Ishikawa (cell line): ENCODE measurements at regions not wholly inside any gene's neighbourhood (a gene's known extent, or its start where the extent isn't known, plus 50 kb on each side); places are given as distances from the start of the nearest gene placed in this dataset.

Experiments
- EP300 ChIP-seq: IDR thresholded peaks from 2 replicates; pipeline ENCODE4 v1.6.1; 2012; ENCODE audit warnings: borderline replicate concordance
- TCF12 ChIP-seq: IDR thresholded peaks from 2 replicates; pipeline ENCODE4 v1.6.1; 2012; ENCODE audit warnings: low read depth
- TEAD4 ChIP-seq: IDR thresholded peaks from 2 replicates; pipeline ENCODE4 v1.6.1; 2012
- YY1 ChIP-seq: IDR thresholded peaks from 2 replicates; pipeline ENCODE4 v1.6.1; 2012; ENCODE audit warnings: low read depth
- TF ChIP-seq, protein P1 (sequence below): IDR thresholded peaks from 2 replicates; pipeline ENCODE4 v1.6.1; 2012
- TF ChIP-seq, protein P2 (sequence below): IDR thresholded peaks from 2 replicates; pipeline ENCODE4 v1.6.1; 2012; ENCODE audit warnings: low read depth, mild to moderate bottlenecking

DNA sequence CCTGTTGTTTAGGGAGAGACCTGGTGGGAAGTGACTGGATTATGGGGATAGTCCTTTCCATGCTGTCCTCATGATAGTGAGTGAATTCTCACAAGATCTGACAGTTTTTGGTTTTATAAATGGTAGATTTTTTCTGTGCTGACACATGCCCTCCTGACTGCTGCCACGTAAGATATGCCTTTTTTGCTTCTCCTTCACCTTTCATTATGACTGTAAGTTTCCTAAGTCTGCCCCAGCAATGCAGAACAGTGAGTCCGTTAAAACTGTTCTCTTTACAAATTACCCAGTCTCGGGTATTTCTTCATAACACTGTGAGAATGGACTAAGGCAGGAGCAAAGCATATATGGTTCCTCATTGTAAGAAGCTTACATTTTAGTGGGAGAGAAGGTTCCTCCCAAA lies 1727.2 kb downstream of the NCAM2 start:
- TF ChIP-seq, protein P1, sequence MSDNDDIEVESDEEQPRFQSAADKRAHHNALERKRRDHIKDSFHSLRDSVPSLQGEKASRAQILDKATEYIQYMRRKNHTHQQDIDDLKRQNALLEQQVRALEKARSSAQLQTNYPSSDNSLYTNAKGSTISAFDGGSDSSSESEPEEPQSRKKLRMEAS: no peak
- TF ChIP-seq TCF12 (no peak), EP300 (no peak), YY1 (no peak), TEAD4 (no peak)
- TF ChIP-seq, protein P2, sequence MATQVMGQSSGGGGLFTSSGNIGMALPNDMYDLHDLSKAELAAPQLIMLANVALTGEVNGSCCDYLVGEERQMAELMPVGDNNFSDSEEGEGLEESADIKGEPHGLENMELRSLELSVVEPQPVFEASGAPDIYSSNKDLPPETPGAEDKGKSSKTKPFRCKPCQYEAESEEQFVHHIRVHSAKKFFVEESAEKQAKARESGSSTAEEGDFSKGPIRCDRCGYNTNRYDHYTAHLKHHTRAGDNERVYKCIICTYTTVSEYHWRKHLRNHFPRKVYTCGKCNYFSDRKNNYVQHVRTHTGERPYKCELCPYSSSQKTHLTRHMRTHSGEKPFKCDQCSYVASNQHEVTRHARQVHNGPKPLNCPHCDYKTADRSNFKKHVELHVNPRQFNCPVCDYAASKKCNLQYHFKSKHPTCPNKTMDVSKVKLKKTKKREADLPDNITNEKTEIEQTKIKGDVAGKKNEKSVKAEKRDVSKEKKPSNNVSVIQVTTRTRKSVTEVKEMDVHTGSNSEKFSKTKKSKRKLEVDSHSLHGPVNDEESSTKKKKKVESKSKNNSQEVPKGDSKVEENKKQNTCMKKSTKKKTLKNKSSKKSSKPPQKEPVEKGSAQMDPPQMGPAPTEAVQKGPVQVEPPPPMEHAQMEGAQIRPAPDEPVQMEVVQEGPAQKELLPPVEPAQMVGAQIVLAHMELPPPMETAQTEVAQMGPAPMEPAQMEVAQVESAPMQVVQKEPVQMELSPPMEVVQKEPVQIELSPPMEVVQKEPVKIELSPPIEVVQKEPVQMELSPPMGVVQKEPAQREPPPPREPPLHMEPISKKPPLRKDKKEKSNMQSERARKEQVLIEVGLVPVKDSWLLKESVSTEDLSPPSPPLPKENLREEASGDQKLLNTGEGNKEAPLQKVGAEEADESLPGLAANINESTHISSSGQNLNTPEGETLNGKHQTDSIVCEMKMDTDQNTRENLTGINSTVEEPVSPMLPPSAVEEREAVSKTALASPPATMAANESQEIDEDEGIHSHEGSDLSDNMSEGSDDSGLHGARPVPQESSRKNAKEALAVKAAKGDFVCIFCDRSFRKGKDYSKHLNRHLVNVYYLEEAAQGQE: no peak
